Chondrocyte (in vitro differentiated cells): ENCODE measurements at regions not wholly inside any gene's neighbourhood (a gene's known extent, or its start where the extent isn't known, plus 50 kb on each side); places are given as distances from the start of the nearest gene placed in this dataset.

Experiments used
- DNase-seq: peaks from one replicate; pipeline ENCODE4 v3.0.0; 2021; ENCODE audit warnings: mixed read lengths, low spot score
- H3K27ac Mint-ChIP-seq: one replicate; pipeline ENCODE4 v1.8.0; 2021; ENCODE audit warnings: mild to moderate bottlenecking, moderate library complexity, mixed read lengths; ENCODE audit not compliant: unreplicated experiment
- H3K27me3 Mint-ChIP-seq: 2 replicates; pipeline ENCODE4 v1.8.0; 2021; ENCODE audit warnings: low read depth, mixed read lengths
- H3K36me3 Mint-ChIP-seq: 2 replicates; pipeline ENCODE4 v1.8.0; 2021; ENCODE audit warnings: low read depth, mixed read lengths
- H3K4me1 Mint-ChIP-seq: 2 replicates; pipeline ENCODE4 v1.8.0; 2021; ENCODE audit warnings: low read depth, mild to moderate bottlenecking, mixed read lengths
- H3K4me3 Mint-ChIP-seq: one replicate; pipeline ENCODE4 v1.8.0; 2021; ENCODE audit warnings: mild to moderate bottlenecking, moderate library complexity, mixed read lengths; ENCODE audit not compliant: unreplicated experiment
- H3K9me3 Mint-ChIP-seq: 2 replicates; pipeline ENCODE4 v1.8.0; 2021; ENCODE audit warnings: low read depth, mixed read lengths
- CTCF ChIP-seq: fragments of 200-600 bp; sonication (generic); IDR thresholded peaks from 2 replicates; pipeline ENCODE4 v1.5.0; 2021; ENCODE audit warnings: antibody characterized with exemption, mild to moderate bottlenecking, moderate library complexity

- Mint-ChIP-seq H3K27me3 (peaks cover 5% of the 10 kb centered on the region), H3K4me3 (no peak overlapping the region), H3K4me1 (no peaks in the 10 kb centered on the region), H3K9me3 (no peaks in the 10 kb centered on the region), H3K36me3 (no peaks in the 10 kb centered on the region), H3K27ac (no peak overlapping the region)
- no peak for TF ChIP-seq CTCF
- no peak for DNase-seq
These were observed 200.3 kb upstream of the SUCLG2 start for GRCh38 chr3:67854663-67855062.

GRCh38 chr3:67853520-67853919, 199.1 kb upstream of the SUCLG2 start:
- Mint-ChIP-seq H3K36me3 (no peaks in the 10 kb centered on the region), H3K4me3 (no peak overlapping the region), H3K4me1 (no peaks in the 10 kb centered on the region), H3K27ac (no peak overlapping the region), H3K27me3 (peaks cover 5% of the 10 kb centered on the region), H3K9me3 (no peaks in the 10 kb centered on the region)
- TF ChIP-seq CTCF: no peak
- DNase-seq: no peak

- H3K36me3 Mint-ChIP-seq: no peaks in the 10 kb centered on the region
- H3K9me3 Mint-ChIP-seq: no peaks in the 10 kb centered on the region
- H3K27me3 Mint-ChIP-seq: no peaks in the 10 kb centered on the region
- no peak overlapping the region for H3K4me3 Mint-ChIP-seq
- H3K4me1 Mint-ChIP-seq: peaks cover 3% of the 10 kb centered on the region
- TF ChIP-seq CTCF: no peak
- H3K27ac Mint-ChIP-seq: no peak overlapping the region
- no peak for DNase-seq
These were observed 193.9 kb upstream of the SUCLG2 start for GRCh38 chr3:67848299-67848698.

GRCh38 chr3:67846166-67846565, 191.8 kb upstream of the SUCLG2 start:
- DNase-seq: no peak
- Mint-ChIP-seq H3K9me3 (no peaks in the 10 kb centered on the region), H3K27me3 (no peaks in the 10 kb centered on the region), H3K4me1 (peaks cover 3% of the 10 kb centered on the region), H3K36me3 (no peaks in the 10 kb centered on the region), H3K4me3 (no peak overlapping the region), H3K27ac (no peak overlapping the region)
- TF ChIP-seq CTCF: no peak

GRCh38 chr3:67832817-67833216, 178.4 kb upstream of the SUCLG2 start:
- peaks cover 3% of the 10 kb centered on the region for H3K27me3 Mint-ChIP-seq
- H3K9me3 Mint-ChIP-seq: peaks cover 26% of the 10 kb centered on the region
- H3K4me3 Mint-ChIP-seq: no peak overlapping the region
- DNase-seq: no peak
- H3K27ac Mint-ChIP-seq: no peak overlapping the region
- no peaks in the 10 kb centered on the region for H3K4me1 Mint-ChIP-seq
- no peaks in the 10 kb centered on the region for H3K36me3 Mint-ChIP-seq
- TF ChIP-seq CTCF: no peak
